GM21825 (cell line): ENCODE measurements at regions not wholly inside any gene's neighbourhood (a gene's known extent, or its start where the extent isn't known, plus 50 kb on each side); places are given as distances from the start of the nearest gene placed in this dataset.

Source experiments
- ATAC-seq: cut with Tn5 transposase; IDR thresholded peaks from one replicate; pipeline ENCODE4 v1.9.1; 2021; ENCODE audit warnings: mild to moderate bottlenecking, moderate library complexity; ENCODE audit not compliant: unreplicated experiment

GRCh38 chr20:60313191-60313590 is 355.0 kb downstream of the CDH26 start:
- ATAC-seq = no peak

DNA sequence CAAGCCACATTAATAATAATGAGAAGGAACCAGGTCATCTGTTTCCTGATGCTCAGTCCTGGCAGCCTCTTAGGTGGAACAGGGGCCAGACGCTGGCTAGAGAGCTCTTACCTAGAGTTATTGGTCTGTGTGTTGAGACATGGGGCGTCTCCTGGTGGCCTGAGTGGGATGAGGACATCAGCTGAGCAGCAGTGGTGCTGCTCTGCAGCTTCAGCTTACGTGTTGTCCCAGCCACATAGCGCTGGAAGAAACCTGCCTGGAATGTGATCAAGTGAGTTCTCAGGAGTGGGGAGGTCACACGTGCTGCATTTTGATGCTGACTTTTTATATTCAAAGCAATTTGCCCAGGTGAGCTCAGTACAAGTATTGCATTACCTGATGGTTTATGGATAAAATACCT is 355.4 kb downstream of the CDH26 start:
- ATAC-seq = no peak

DNA sequence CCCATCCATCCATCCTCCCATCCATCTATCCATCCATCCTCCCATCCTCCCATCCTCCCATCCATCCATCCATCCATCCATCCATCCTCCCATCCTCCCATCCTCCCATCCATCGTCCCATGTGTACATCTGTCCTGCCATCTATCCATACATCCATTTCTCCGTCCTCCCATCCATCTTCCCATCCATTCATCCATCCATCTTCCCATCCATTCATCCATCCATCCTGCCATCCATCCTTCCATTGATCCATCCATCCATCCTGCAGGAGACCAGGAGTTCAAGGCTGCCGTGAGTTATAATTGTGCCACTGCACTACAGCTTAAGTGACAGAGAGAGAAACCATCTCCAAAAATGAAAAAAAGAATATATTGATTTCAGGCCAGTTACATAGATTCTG is 356.5 kb downstream of the CDH26 start:
- ATAC-seq = no peak

DNA sequence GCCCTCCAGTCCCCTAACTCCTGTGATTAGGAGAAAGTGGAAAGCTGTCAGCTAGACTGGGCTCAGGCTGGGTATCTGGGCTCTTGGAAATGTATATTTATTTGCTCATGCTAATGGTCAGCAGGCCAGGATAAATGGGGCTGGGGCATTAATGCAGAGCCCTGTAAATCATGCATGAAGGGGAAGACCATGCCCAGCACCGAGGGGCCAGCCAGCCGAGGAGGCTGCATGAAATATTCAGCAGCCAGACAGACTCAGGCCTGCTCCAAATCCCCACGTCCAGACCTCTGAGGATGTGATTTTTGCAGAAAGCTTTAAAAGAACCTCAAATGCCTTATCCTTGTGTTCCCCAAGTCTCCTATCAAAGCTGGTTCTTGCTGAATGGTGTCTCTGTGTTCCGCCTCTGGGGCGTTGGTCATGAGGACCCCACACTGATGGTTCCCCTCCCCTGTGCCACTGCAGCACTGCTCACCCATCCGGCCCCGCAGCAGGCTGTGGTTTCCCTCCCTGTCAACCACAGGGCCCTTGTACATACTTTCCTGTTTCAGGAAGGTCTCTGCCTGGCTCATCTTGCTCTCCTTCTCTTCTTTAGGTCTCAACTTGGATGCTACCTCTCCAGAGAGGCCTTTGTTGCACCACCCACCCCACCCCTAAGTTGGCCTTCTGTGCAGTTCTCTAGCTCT is 358.4 kb downstream of the CDH26 start:
- no peak for ATAC-seq

DNA sequence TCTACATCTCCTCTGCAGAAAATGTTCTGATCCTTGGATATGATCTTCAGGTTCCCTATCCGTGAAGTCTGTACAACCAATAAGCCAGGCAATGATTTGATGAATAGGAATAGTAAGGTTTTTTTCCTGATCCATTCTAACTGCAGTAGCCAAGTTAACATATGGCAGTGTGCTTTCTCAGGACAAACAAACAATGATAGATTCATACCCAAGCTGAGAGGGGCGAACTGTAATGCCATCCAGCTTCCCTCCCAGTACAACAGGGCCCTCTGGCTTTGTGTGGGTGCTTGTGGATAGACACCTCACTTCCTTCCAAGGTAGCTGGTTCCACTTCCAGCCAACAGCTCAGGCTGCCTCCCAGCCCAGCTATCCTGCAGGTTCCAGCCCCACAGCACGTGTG is 359.2 kb downstream of the CDH26 start:
- ATAC-seq = no peak

- no peak for ATAC-seq
Measured at GRCh38 chr20:60321601-60322000, 363.4 kb downstream of the CDH26 start.

DNA sequence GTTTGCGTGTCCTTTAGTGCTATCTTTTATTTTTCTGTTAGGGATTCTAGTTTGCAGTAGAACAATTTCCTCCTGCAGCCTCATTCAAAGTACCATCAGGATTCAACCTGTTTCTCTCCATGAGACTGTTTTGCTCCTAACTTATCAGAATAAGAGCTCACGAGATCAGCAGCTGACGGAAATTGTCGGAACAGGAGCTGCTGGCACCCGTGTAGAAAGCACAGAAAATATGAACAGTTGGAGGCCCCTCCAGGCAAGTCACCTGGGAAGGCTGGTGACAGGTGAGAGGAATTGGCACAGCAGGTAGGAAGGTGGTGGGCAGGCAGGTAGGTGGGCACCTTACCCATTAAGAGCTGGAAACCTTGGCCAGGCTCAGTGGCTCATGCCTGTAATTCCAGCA is 368.6 kb downstream of the CDH26 start:
- no peak for ATAC-seq

DNA sequence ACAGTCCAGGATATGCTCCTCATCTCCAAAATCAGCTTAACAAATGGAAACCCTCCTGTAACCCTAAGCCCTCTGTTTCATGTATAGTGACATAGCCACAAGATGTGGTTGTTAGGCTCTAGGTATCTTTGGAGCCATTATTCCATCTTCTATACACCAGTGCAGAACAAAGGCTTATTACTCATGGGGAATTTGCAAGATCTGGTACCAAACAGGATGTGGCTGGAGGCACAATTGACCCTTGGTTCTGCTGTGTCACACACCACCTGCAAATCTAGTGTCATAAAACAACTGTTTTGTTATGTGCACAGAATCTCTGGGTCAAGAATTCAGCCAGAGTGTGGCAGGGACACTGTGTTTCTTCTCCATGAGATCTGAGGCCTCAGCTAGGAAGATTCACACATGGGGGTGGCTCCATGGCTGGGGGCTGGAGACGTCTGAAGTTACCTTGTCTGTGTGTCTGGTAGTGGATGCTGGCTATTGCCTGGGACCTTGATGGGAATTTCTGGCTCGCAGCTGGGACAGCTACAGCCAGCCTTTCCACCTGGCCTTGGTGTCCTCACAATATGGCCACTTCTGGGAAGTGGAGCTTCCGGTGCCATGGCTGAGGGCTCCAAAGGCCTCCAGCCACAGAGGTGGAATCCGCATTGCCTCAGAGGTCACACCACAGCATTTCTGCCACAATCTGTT is 369.9 kb downstream of the CDH26 start:
- ATAC-seq = no peak

DNA sequence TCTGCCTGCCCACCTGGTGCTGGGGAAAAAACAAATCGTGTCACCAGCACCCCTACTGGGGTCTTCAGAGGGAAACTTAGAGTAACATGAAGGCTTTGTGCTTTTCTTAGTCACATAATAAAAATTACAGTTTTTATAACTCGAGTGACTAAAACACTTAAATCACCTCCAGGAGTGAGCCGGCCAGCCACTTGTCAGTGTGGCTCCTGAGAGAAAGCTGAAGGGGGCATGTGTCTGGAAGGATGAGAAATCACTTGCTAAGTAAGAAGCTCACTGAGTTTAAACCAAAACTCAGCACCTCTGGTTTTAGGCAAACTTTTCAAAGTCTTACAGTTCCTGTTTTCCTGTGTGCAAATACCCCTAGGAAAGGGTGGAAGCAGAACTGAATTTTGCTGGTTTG is 372.2 kb downstream of the CDH26 start:
- no peak for ATAC-seq

DNA sequence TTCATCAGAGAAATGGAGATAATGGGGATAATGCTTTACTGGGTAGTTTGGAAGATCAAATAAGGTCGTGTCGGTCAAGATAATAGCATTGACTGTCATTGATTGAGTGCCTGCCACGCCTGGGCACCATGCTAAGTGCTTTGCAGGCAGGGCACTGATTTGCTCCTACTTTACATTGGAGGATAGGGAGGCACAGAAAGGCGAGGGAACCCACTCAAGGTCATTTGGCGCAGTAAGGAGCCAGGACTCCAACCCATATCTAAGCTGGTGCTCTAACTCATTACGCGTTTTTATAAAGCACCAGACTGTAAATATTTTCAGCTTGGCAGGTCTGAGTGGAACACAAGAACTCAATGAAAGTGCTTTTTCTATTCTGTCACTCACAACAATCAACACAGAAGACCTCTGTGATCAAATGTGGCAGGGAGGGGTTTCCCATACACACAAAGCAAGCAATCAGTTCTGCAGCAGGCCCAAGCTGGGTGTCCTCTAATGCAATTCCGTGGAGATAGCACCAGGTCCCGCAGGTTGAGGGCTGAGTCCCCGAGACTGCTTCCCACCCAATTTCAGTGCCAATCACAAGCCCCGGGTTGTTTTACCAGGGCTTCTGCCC is 373.6 kb downstream of the CDH26 start:
- ATAC-seq = no peak

GRCh38 chr20:60332523-60332922 is 374.3 kb downstream of the CDH26 start:
- no peak for ATAC-seq

DNA sequence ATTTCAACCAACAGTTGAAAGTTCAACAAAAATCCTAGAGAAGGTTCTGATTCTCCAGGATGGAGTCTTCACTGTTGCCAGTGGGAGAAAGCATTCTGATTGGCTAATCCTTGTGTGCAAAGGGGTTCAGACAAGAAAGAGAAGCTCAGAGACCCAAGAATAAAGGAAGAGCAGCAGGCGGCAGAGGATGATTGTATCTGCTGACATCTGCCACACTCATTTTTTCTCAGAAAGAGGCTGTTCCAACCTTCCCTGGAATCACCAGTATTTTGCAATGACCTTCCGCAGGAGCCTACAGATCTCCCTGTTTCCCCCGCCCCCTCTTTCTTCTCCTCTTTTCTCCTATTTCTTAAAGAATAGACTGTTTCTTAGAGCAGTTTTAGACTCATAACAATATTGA is 376.7 kb downstream of the CDH26 start:
- no peak for ATAC-seq

DNA sequence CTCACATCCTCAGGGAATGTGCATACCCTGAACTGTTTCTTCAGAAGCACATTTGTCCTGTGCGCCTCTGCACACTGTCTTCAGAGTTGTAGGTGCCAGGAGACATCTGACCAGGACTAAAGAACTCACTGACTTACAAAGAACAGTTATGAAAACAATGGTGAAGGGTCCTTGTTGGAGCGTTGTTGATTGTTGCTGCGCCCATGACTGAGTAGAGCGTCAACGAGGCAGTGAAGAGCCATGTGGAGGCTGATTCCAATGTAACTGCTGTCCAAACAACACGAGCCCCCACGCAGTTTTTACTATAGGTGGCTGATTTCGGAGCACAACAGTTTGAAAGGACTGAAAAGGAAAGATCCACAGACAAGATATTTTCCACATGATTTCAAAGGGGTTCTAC is 380.3 kb downstream of the CDH26 start:
- no peak for ATAC-seq

DNA sequence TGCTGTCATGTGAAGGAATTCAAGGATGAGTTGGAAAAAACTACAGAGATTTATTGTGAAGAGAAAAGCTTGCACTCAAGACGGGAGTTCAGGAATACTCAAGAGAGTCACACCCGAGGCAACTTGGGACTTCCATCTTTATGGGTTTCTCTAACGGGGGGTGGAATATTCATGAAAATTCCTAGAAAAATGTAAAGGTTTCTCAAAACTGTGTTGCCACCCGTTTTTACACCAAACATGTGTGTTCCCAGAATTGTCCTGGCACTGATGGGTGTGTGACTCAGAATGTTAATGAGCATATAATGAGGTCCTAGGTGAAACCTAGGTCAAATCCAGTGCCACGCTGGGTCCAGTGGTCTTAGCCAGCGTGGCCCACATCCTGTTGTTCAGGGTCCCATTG is 381.5 kb downstream of the CDH26 start:
- ATAC-seq = no peak

DNA sequence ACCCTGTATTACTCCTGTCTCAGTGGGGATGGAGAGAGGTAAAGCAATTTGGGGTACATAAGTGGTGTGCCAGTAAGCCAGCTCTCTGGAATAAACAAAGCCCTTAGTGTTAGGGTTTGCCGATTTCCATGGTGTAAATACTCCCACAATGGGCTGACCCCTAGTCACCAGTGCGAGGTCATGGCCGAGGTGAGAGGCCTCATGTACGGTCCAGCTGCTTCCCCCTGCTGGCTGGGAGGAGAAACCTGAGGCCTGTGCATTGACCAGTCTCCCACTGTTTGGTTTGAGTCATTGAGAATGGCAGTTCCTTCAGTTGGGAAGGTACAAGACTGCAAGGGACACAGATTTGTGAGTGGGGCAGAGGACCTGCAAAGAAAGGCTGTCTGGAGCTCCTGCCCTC is 382.0 kb downstream of the CDH26 start:
- no peak for ATAC-seq

DNA sequence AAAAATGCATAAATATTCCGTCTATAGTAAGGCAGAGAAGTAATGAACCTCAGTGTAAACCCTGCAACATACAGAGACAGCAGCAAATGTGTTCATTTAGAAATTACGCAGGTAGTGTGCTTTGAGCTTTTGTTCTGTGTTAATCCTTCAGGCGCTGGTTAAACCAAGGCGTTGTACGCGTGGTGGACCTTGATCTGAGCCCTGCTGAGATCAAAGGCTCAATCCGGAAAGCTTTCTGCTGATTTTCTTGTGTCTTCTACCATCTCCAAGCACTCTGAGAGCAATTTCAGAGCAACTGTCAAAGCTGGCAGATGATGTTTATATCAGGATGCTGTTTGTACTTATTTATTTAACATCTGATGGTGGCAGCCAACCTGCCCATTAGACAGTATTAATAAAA is 382.8 kb downstream of the CDH26 start:
- ATAC-seq = no peak

DNA sequence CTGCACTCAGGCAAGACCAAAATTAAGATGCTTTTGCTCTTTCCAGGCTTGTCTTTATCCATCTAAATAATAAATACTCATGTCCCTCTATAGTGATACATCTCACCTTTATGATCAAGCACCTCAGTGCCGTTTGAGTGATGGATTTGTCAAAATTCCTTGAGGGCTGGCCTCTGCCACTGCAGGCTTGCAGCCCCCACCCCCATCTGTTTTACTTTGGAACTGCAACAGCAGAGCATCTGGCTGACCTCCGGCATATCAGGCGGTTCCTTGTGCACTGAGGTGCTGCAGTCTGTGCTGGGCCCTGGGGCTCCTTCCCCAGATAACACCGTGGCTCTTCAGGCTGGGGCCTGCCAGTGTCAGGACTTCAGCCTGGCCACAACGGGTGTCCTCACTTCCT is 386.9 kb downstream of the CDH26 start:
- no peak for ATAC-seq

GRCh38 chr20:60349418-60349817 is 391.2 kb downstream of the CDH26 start:
- no peak for ATAC-seq

DNA sequence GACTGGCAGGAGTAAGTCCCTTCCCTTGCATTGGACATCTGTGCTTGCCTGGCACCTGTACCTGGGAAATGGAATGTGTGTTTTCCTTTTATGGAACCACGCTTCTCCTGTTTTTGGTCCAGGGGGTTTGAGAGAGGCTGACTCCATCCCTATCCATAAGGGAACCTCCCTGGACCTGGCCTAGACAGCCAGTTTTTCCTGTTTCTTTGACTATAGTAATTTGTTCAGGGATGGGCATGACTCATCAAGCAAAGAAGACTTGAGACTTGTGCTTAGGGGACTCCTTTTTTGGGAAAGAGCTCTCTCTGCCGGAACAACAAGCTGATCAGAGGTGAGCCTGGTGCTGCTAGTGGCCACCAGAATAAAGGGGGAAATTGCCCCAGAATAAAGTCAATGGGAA is 393.8 kb downstream of the CDH26 start:
- no peak for ATAC-seq

- no peak for ATAC-seq
Measured at GRCh38 chr20:60352596-60352995, 394.4 kb downstream of the CDH26 start.

DNA sequence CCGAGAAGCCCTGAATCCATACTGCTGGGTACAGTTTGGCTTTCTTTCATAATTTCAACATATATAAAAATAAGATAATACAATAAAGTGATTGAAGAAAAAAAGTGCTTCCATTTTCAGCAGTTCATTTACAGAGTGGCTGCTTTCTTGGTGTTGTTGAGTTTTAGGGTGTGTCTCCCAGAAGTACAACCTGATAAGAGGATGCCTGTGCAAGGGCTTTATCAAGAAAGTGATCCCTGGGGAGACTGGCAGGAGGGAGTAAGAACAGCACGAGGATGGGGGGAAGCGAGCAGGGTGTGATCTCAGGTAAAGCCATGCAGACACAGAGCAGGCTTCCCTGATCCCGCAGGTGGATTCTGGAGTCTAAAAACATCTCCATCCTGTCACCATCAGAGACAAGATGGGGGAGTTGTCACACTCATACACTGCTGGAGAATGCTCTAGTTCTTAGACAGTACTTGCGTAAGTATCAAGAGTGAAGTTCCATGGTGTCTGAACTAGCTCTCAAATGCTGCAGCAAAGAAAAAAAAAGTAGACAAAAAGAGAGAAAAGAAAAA is 395.9 kb downstream of the CDH26 start:
- ATAC-seq = no peak

DNA sequence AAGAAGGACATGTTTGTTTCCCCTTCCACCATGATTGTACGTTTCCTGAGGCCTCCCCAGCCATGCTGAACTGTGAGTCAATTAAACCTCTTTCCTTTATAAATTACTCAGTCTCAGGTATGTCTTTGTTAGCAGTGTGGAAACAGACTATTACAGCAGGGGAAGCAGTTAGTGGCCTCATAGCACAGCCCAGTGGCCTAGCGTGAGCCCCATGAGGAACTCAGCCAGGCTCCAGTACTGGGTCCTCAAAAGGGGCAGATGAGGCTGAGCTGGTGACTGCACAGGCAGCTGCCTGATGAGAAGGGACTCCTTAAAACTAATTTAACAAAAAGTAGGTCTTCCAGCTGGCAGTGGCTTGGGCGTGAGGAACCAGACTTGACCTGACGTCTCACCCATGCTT is 399.9 kb downstream of the CDH26 start:
- no peak for ATAC-seq
